Glomerular endothelial cell (primary cell): ENCODE measurements at regions not wholly inside any gene's neighbourhood (a gene's known extent, or its start where the extent isn't known, plus 50 kb on each side); places are given as distances from the start of the nearest gene placed in this dataset.
"Not testable (repeated sequence)": the region's sequence is repeated elsewhere in the genome, so short reads cannot be mapped to it uniquely, and the experiment has no call there.

Experiments
- DNase-seq: peaks from one replicate; pipeline ENCODE4 v3.0.0-alpha.2; 2011; ENCODE audit warnings: low read depth, low spot score; ENCODE audit errors: extremely low read depth

DNA sequence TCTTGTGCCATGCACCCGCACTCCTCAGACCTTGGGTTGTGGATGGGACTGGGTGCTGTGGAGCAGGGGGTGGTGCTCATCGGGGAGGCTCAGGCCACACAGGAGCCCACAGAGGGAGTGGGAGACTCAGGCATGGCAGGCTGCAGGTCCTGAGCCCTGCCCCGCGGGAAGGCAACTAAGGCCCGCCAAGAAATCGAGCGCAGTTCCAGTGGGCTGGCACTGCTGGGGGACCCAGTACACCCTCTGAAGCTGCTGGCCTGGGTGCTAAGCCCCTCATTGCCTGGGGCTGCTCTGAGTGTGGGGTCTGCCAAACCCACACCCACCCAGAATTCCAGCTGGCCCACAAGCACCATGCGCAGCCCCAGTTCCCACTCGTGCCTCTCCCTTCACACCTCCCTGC, 450.5 kb upstream of the FGF16 start:
- DNase-seq: no peak

GRCh38 chrX:77003530-77003929, 443.7 kb upstream of the FGF16 start:
- no peak for DNase-seq

- DNase-seq: no peak
Observed at GRCh38 chrX:77003956-77004355, 443.2 kb upstream of the FGF16 start.

- no peak for DNase-seq
Observed at GRCh38 chrX:77009691-77010090, 437.5 kb upstream of the FGF16 start.

GRCh38 chrX:77014377-77015372, 432.5 kb upstream of the FGF16 start:
- DNase-seq: no peak

- no peak for DNase-seq
Observed at GRCh38 chrX:77017093-77017492, 430.1 kb upstream of the FGF16 start.

DNA sequence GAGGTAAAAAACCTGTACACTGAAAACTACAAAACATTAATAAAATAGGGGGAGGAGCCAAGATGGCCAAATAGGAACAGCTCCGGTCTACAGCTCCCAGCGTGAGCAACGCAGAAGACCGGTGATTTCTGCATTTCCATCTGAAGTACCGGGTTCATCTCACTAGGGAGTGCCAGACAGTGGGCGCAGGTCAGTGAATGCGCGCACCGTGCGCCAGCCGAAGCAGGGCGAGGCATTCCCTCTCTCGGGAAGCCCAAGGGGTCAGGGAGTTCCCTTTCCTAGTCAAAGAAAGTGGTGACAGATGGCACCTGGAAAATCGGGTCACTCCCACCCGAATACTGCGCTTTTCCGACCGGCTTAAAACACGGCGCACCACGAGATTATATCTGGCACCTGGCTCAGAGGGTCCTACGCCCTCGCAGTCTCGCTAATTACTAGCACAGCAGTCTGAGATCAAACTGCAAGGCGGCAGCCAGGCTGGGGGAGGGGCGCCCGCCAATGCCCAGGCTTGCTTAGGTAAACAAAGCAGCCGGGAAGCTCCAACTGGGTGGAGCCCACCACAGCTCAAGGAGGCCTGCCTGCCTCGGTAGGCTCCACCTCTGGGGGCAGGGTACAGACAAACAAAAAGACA, 400.9 kb upstream of the FGF16 start:
- DNase-seq: not testable (repeated sequence)

- no peak for DNase-seq
Observed at GRCh38 chrX:77060572-77060971, 386.6 kb upstream of the FGF16 start.

DNA sequence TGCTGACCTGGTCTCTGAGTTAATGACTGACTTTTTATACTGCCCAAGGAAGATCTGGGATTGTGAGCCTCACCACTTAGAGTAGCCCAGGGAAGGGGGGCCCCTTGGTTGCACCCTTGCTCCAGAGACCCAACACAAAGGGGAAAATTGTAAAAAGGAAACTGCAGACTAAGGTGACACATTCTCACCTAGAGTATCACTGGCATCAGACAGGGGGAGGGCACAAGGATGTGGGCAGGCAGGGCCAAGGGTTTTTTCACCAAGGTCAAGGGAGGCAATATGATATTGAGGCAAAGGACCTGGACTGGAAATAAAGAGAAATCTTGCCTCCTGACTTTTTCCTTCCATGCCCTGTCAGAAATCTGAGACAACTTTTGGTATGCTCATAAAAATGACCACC, 386.2 kb upstream of the FGF16 start:
- no peak for DNase-seq

GRCh38 chrX:77061545-77061944, 385.6 kb upstream of the FGF16 start:
- DNase-seq: no peak

- DNase-seq: no peak
Observed at GRCh38 chrX:77065896-77066295, 381.3 kb upstream of the FGF16 start.

DNA sequence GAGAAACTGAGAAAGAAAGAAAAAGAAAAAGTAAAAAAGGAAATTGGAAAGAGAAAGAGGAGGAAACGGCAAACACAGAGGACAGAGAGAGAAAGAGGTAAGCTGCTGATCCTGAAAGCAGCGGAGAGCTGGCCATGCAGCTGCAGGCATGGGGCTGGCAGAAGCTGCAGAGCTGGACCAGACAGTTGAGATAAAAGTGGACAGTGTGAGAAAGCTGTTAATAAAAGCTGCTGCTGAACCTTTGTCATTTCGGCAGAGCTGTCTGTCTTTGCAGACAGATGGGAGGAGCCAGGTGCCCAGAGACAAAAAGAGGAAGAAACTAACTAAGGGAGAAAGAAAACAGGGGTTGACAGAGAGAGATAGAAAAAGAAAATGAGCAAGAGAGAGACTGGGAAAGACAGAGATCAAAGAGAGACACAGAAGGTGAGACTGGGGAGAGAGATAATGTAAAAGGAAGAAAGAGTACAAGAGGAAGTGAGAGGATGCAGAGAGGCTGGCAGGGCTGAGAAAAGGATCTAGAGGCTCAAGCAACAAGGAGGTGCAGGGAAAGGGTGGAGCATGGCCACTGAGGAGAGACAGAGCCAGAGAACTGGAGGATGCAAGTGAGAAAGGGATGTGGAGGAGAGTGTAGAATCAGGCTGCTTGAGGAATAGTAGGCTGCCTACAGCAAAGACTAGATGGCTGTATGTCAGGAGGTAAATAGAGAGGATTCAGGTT, 376.8 kb upstream of the FGF16 start:
- DNase-seq: no peak

GRCh38 chrX:77076896-77077295, 370.3 kb upstream of the FGF16 start:
- DNase-seq: no peak

- not testable (repeated sequence) for DNase-seq
Observed at GRCh38 chrX:77081237-77081636, 366.0 kb upstream of the FGF16 start.

DNA sequence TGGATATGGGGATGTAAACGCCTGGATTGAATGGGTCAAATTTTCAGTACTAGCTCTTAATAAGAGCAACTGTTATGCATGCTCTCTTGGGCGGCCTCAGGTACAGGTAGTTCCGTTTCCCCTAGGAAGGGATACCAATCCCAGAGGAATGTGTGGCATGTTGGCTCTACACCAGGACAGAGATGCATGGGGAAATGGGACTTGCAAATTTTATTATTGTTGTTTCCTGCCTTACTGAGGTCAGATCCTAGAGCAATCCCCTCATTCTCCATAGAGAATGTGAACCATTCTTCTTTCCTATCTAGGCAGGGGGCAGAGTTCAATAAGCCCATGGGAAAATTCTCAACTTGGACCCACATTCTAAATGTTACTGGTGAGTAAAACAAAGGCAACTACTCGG, 361.8 kb upstream of the FGF16 start:
- DNase-seq: peak; percentile 20

- peak; percentile 60 for DNase-seq
Observed at GRCh38 chrX:77087529-77088169, 359.5 kb upstream of the FGF16 start.

DNA sequence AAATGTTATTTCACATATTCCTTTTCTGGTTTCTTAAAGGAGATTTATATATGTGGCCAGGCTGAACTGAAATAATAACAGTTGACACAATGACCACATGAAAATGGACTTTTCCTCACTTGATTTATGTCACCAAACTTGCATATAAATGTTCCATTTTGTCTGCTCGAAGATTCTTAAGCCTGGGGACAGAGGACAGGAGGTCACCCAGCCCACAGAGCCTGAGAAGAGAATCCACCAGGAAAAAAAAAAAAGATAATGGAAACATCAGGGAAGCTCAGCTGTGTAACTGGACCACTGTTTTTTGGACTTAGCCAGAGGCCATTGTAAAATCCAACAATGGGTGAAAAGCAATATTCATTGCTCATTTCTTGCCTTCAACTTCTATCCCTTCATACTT, 359.0 kb upstream of the FGF16 start:
- DNase-seq: no peak

- DNase-seq: no peak
Observed at GRCh38 chrX:77114501-77114900, 332.7 kb upstream of the FGF16 start.

- DNase-seq: no peak
Observed at GRCh38 chrX:77118686-77119085, 328.5 kb upstream of the FGF16 start.

DNA sequence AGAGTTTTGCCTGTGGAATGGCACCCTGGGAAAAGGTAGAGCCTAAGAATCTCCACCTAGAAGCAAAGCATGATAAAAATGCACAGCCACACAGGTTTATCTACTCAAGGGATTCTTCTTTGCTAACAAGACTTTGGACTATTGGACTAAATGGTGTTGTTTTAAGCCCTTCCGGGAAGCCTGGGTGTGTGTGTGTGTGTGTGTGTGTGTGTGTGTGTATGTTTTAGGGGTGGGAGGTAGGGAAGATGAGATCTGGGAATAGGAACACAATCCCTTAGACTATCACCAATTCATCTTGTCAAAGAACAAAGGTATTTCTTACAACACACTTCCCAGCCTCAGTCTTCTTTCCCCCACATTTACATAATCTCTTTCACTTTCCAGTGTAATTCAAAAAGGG, 327.5 kb upstream of the FGF16 start:
- no peak for DNase-seq

DNA sequence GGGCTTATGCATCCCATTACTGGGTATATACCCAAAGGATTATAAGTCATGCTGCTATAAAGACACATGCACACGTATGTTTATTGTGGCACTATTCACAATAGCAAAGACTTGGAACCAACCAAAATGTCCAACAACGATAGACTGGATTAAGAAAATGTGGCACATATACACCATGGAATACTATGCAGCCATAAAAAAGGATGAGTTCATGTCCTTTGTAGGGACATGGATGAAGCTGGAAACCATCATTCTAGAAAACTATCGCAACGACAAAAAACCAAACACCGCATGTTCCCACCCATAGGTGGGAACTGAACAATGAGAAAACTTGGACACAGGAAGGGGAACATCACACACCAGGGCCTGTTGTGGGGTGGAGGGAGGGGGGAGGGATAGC, 323.3 kb upstream of the FGF16 start:
- not testable (repeated sequence) for DNase-seq
